ENCODE measurements at regions not wholly inside any gene's neighbourhood (a gene's known extent, or its start where the extent isn't known, plus 50 kb on each side); places are given as distances from the start of the nearest gene placed in this dataset.

GRCh38 chr4:100076753-100077152 is 113.5 kb downstream of the DDIT4L start:
- in situ Hi-C loops (cut with HindIII; ENCODE audit: low pct_unique_long_range_greater_than_20kb, low sequenced_read_pairs), result no loop called here
- no peak for DNase-seq (ENCODE audit: low read depth in 1 of 2, low spot score in 1 of 2)
- TF ChIP-seq JUND (IDR thresholded peaks at IDR 0.05; ENCODE audit: low read depth), result no peak

GRCh38 chr4:100075486-100076270 is 114.6 kb downstream of the DDIT4L start:
- in situ Hi-C loops (cut with HindIII; ENCODE audit: low pct_unique_long_range_greater_than_20kb, low sequenced_read_pairs), result no loop called here
- no peak for DNase-seq (ENCODE audit: low read depth in 1 of 2, low spot score in 1 of 2)
- TF ChIP-seq JUND (IDR thresholded peaks at IDR 0.05; ENCODE audit: low read depth), result no peak

GRCh38 chr4:100075056-100075455 is 115.2 kb downstream of the DDIT4L start:
- in situ Hi-C loops (cut with HindIII; ENCODE audit: low pct_unique_long_range_greater_than_20kb, low sequenced_read_pairs), result no loop called here
- no peak for TF ChIP-seq JUND (IDR thresholded peaks at IDR 0.05; ENCODE audit: low read depth)

GRCh38 chr4:100071506-100071905 is 118.8 kb downstream of the DDIT4L start:
- TF ChIP-seq JUND (IDR thresholded peaks at IDR 0.05; ENCODE audit: low read depth), result no peak
- no peak for DNase-seq (ENCODE audit: low read depth in 1 of 2, low spot score in 1 of 2)
- in situ Hi-C loops (cut with HindIII; ENCODE audit: low pct_unique_long_range_greater_than_20kb, low sequenced_read_pairs), result no loop called here

More at GRCh38 chr4:100075056-100075455, 115.2 kb downstream of the DDIT4L start:
- DNase-seq (ENCODE audit: low read depth in 1 of 2, low spot score in 1 of 2), result no peak

GRCh38 chr4:100070868-100071267 is 119.4 kb downstream of the DDIT4L start:
- in situ Hi-C loops (cut with HindIII; ENCODE audit: low pct_unique_long_range_greater_than_20kb, low sequenced_read_pairs), result no loop called here
- DNase-seq (ENCODE audit: low read depth in 1 of 2, low spot score in 1 of 2), result no peak
- no peak for TF ChIP-seq JUND (IDR thresholded peaks at IDR 0.05; ENCODE audit: low read depth)

GRCh38 chr4:100069207-100069606 is 119.1 kb upstream of the H2AZ1 start:
- no peak for DNase-seq (ENCODE audit: low read depth in 1 of 2, low spot score in 1 of 2)
- in situ Hi-C loops (cut with HindIII; ENCODE audit: low pct_unique_long_range_greater_than_20kb, low sequenced_read_pairs), result no loop called here
- TF ChIP-seq JUND (IDR thresholded peaks at IDR 0.05; ENCODE audit: low read depth), result no peak

GRCh38 chr4:100067255-100067654 is 117.2 kb upstream of the H2AZ1 start:
- in situ Hi-C loops (cut with HindIII; ENCODE audit: low pct_unique_long_range_greater_than_20kb, low sequenced_read_pairs), result no loop called here
- no peak for TF ChIP-seq JUND (IDR thresholded peaks at IDR 0.05; ENCODE audit: low read depth)

GRCh38 chr4:100063355-100063754 is 113.3 kb upstream of the H2AZ1 start:
- no peak for TF ChIP-seq JUND (IDR thresholded peaks at IDR 0.05; ENCODE audit: low read depth)
- in situ Hi-C loops (cut with HindIII; ENCODE audit: low pct_unique_long_range_greater_than_20kb, low sequenced_read_pairs), result no loop called here
- DNase-seq (ENCODE audit: low read depth in 1 of 2, low spot score in 1 of 2), result no peak

More at GRCh38 chr4:100067255-100067654, 117.2 kb upstream of the H2AZ1 start:
- no peak for DNase-seq (ENCODE audit: low read depth in 1 of 2, low spot score in 1 of 2)

- in situ Hi-C loops (cut with HindIII; ENCODE audit: low pct_unique_long_range_greater_than_20kb, low sequenced_read_pairs), result no loop called here
- DNase-seq (ENCODE audit: low read depth in 1 of 2, low spot score in 1 of 2), result no peak
- no peak for TF ChIP-seq JUND (IDR thresholded peaks at IDR 0.05; ENCODE audit: low read depth)
Measured at GRCh38 chr4:100062921-100063320, 112.8 kb upstream of the H2AZ1 start.

GRCh38 chr4:100061835-100062234 is 111.8 kb upstream of the H2AZ1 start:
- no peak for DNase-seq (ENCODE audit: low read depth in 1 of 2, low spot score in 1 of 2)
- TF ChIP-seq JUND (IDR thresholded peaks at IDR 0.05; ENCODE audit: low read depth), result no peak
- in situ Hi-C loops (cut with HindIII; ENCODE audit: low pct_unique_long_range_greater_than_20kb, low sequenced_read_pairs), result no loop called here

- in situ Hi-C loops (cut with HindIII; ENCODE audit: low pct_unique_long_range_greater_than_20kb, low sequenced_read_pairs), result no loop called here
- no peak for TF ChIP-seq JUND (IDR thresholded peaks at IDR 0.05; ENCODE audit: low read depth)
- DNase-seq (ENCODE audit: low read depth in 1 of 2, low spot score in 1 of 2), result no peak
Measured at GRCh38 chr4:100060765-100061416, 110.8 kb upstream of the H2AZ1 start.

GRCh38 chr4:100059467-100059866 is 109.4 kb upstream of the H2AZ1 start:
- DNase-seq (ENCODE audit: low read depth in 1 of 2, low spot score in 1 of 2), result no peak
- no peak for TF ChIP-seq JUND (IDR thresholded peaks at IDR 0.05; ENCODE audit: low read depth)
- in situ Hi-C loops (cut with HindIII; ENCODE audit: low pct_unique_long_range_greater_than_20kb, low sequenced_read_pairs), result no loop called here

- no peak for DNase-seq (ENCODE audit: low read depth in 1 of 2, low spot score in 1 of 2)
- in situ Hi-C loops (cut with HindIII; ENCODE audit: low pct_unique_long_range_greater_than_20kb, low sequenced_read_pairs), result no loop called here
- no peak for TF ChIP-seq JUND (IDR thresholded peaks at IDR 0.05; ENCODE audit: low read depth)
Measured at GRCh38 chr4:100056701-100057100, 106.6 kb upstream of the H2AZ1 start.

Data from T47D (cell line).